H1 (cell line): ENCODE measurements at regions not wholly inside any gene's neighbourhood (a gene's known extent, or its start where the extent isn't known, plus 50 kb on each side); places are given as distances from the start of the nearest gene placed in this dataset.

ENCODE experiments used
- CTCF ChIA-PET: fragments of 300-600 bp; sonication (Branson Sonifier 250); formaldehyde crosslinking; loops from one replicate; lab custom pipeline; 2021; ENCODE audit not compliant: partially characterized antibody; lab: Charles Lee
- POLR2A ChIA-PET: fragments of 300-600 bp; sonication (Branson Sonifier 250); formaldehyde crosslinking; loops from one replicate; lab custom pipeline; 2021; ENCODE audit warnings: inconsistent platforms; ENCODE audit not compliant: partially characterized antibody; lab: Charles Lee
- DNase-seq, 2 experiments: peaks; one replicate each; pipeline versions ENCODE4 v3.0.0 to v3.0.0-alpha.2; 2010 to 2022; ENCODE audit warnings: low spot score in 2 of 2, low read depth in 1 of 2, mixed read lengths in 1 of 2
- FAIRE-seq: peaks from 2 replicates; lab custom pipeline; 2011; peaks lifted over from hg19 to GRCh38; lab: Jason Lieb, UNC
- H2AFZ ChIP-seq: 2 replicates; pipeline ENCODE4 v1.8.1; 2012; ENCODE audit warnings: low read length, inconsistent platforms
- H2AK5ac ChIP-seq: 2 replicates; pipeline ENCODE4 v1.6.1; 2013; ENCODE audit warnings: low read depth, low read length
- H2BK120ac ChIP-seq: replicated peaks from 2 replicates; pipeline ENCODE3; 2013; ENCODE audit warnings: low read depth, low read length, inconsistent platforms
- H2BK12ac ChIP-seq: 2 replicates; pipeline ENCODE4 v1.6.1; 2013; ENCODE audit warnings: low read depth, low read length
- H2BK15ac ChIP-seq: 2 replicates; pipeline ENCODE4 v1.6.1; 2013; ENCODE audit warnings: low read length
- H2BK20ac ChIP-seq: 2 replicates; pipeline ENCODE4 v1.6.1; 2013; ENCODE audit warnings: low read length
- H2BK5ac ChIP-seq: 2 replicates; pipeline ENCODE4 v1.6.1; 2013; ENCODE audit warnings: low read depth, low read length
- H3K14ac ChIP-seq: 2 replicates; pipeline ENCODE4 v1.6.1; 2013; ENCODE audit warnings: inconsistent platforms; ENCODE audit not compliant: insufficient read length
- H3K18ac ChIP-seq: 2 replicates; pipeline ENCODE4 v1.6.1; 2013; ENCODE audit warnings: low read length; ENCODE audit errors: extremely low read depth
- H3K23ac ChIP-seq: 2 replicates; pipeline ENCODE4 v1.6.1; 2013; ENCODE audit warnings: inconsistent platforms; ENCODE audit not compliant: insufficient read length
- H3K23me2 ChIP-seq: 2 replicates; pipeline ENCODE4 v1.6.1; 2013; ENCODE audit warnings: low read depth, low read length
- H3K27ac ChIP-seq: 2 replicates; pipeline ENCODE4 v1.6.1; 2011; ENCODE audit warnings: low read depth, low read length, inconsistent platforms
- H3K27me3 ChIP-seq, 4 experiments: replicated peaks in 1 of 4; 1 replicate in 1 of 4; 2 replicates in 3 of 4; pipeline versions ENCODE4 v1.6.1 to v1.8.1; 2011 to 2013; ENCODE audit warnings: low read length in 3 of 4, mild to moderate bottlenecking in 3 of 4, inconsistent platforms in 2 of 4, mixed read lengths in 2 of 4, moderate library complexity in 1 of 4; ENCODE audit not compliant: control insufficient read depth in 3 of 4, insufficient read depth in 3 of 4; ENCODE audit errors: extremely low read depth in 1 of 4
- H3K36me3 ChIP-seq, 4 experiments: 2 replicates each; pipeline versions ENCODE4 v1.6.1 to v1.8.1; 2011 to 2013; ENCODE audit warnings: mild to moderate bottlenecking in 4 of 4, low read length in 3 of 4, moderate library complexity in 2 of 4, control low read depth in 1 of 4, inconsistent platforms in 1 of 4; ENCODE audit not compliant: insufficient read depth in 4 of 4, control insufficient read depth in 2 of 4
- H3K4ac ChIP-seq: replicated peaks from 2 replicates; pipeline ENCODE3; 2013; ENCODE audit warnings: low read length, low read depth, mixed read lengths, inconsistent platforms; ENCODE audit not compliant: insufficient read length
- H3K4me1 ChIP-seq, 4 experiments: replicated peaks in 1 of 4; 1 replicate in 1 of 4; 2 replicates in 3 of 4; pipeline versions ENCODE4 v1.6.1 to v1.8.1; 2011 to 2013; ENCODE audit warnings: low read length in 3 of 4, inconsistent platforms in 2 of 4, mixed read lengths in 1 of 4; ENCODE audit not compliant: insufficient read depth in 4 of 4, control insufficient read depth in 3 of 4
- H3K4me2 ChIP-seq, 2 experiments: 2 replicates each; pipeline versions ENCODE4 v1.6.1 to v1.8.1; 2011 to 2013; ENCODE audit warnings: low read depth in 2 of 2, low read length in 2 of 2, control low read depth in 1 of 2, inconsistent platforms in 1 of 2, mild to moderate bottlenecking in 1 of 2; ENCODE audit not compliant: insufficient read depth in 1 of 2
- H3K4me3 ChIP-seq, 4 experiments: fragments of 200-600, 300-600 bp in 1 of 4; sonication (generic), shearing (Covaris generic), sonication (Bioruptor Twin) in 1 of 4; 2 replicates each; pipeline versions ENCODE4 v1.5.1 to v1.8.1; 2011 to 2016; ENCODE audit warnings: low read length in 4 of 4, low read depth in 3 of 4, control low read depth in 2 of 4, inconsistent platforms in 2 of 4, mild to moderate bottlenecking in 2 of 4, mixed read lengths in 1 of 4, moderate library complexity in 1 of 4; ENCODE audit not compliant: insufficient read depth in 2 of 4; ENCODE audit errors: extremely low read depth in 1 of 4
- H3K56ac ChIP-seq: replicated peaks from 2 replicates; pipeline ENCODE3; 2013; ENCODE audit warnings: low read depth, mild to moderate bottlenecking, mixed read lengths, low read length, inconsistent platforms; ENCODE audit not compliant: insufficient read length
- H3K79me1 ChIP-seq: 2 replicates; pipeline ENCODE4 v1.6.1; 2013; ENCODE audit warnings: low read depth, low read length, control low read depth
- H3K79me2 ChIP-seq, 2 experiments: 2 replicates each; pipeline versions ENCODE4 v1.6.1 to v1.8.1; 2012 to 2013; ENCODE audit warnings: low read length in 2 of 2, mild to moderate bottlenecking in 2 of 2, inconsistent platforms in 1 of 2; ENCODE audit not compliant: insufficient read depth in 2 of 2, control insufficient read depth in 1 of 2
- H3K9ac ChIP-seq, 4 experiments: replicated peaks in 1 of 4; 1 replicate in 1 of 4; 2 replicates in 3 of 4; pipeline versions ENCODE4 v1.6.1 to v1.8.1; 2011 to 2013; ENCODE audit warnings: low read depth in 3 of 4, low read length in 3 of 4, control low read depth in 2 of 4, mild to moderate bottlenecking in 2 of 4, moderate library complexity in 2 of 4, inconsistent platforms in 1 of 4; ENCODE audit errors: extremely low read depth in 1 of 4
- H3K9me3 ChIP-seq, 2 experiments: 2 replicates each; pipeline versions ENCODE4 v1.6.1 to v1.8.1; 2012 to 2013; ENCODE audit warnings: mild to moderate bottlenecking in 2 of 2, moderate library complexity in 2 of 2, control low read depth in 1 of 2, inconsistent platforms in 1 of 2, low read depth in 1 of 2, low read length in 1 of 2, mixed read lengths in 1 of 2; ENCODE audit not compliant: insufficient read depth in 2 of 2
- H4K20me1 ChIP-seq, 2 experiments: replicated peaks in 1 of 2; 2 replicates each; pipeline versions ENCODE3 to v1.8.1; 2011 to 2013; ENCODE audit warnings: inconsistent platforms in 2 of 2, low read length in 2 of 2, mild to moderate bottlenecking in 1 of 2; ENCODE audit not compliant: insufficient read depth in 2 of 2, control insufficient read depth in 1 of 2
- H4K5ac ChIP-seq: 2 replicates; pipeline ENCODE4 v1.6.1; 2013; ENCODE audit warnings: low read length, low read depth, mixed read lengths, inconsistent platforms; ENCODE audit not compliant: insufficient read length
- H4K8ac ChIP-seq: 2 replicates; pipeline ENCODE4 v1.8.0; 2013; ENCODE audit warnings: mild to moderate bottlenecking, moderate library complexity, low read length, inconsistent platforms; ENCODE audit not compliant: insufficient read depth; ENCODE audit errors: extremely low read depth
- H4K91ac ChIP-seq: replicated peaks from 2 replicates; pipeline ENCODE3; 2013; ENCODE audit warnings: low read length, mixed read lengths, inconsistent platforms; ENCODE audit not compliant: insufficient read length
- RAD21 ChIP-seq, 2 experiments: IDR thresholded peaks in 1 of 2; conservative IDR thresholded peaks in 1 of 2; 2 replicates each; pipeline ENCODE4 v1.6.1; 2011; ENCODE audit warnings: low read depth in 2 of 2, low read length in 2 of 2, improper control_type of control experiment in 1 of 2, inconsistent platforms in 1 of 2, mild to moderate bottlenecking in 1 of 2, moderate library complexity in 1 of 2
- RXRA ChIP-seq: IDR thresholded peaks from 2 replicates; pipeline ENCODE4 v1.6.1; 2011; ENCODE audit warnings: low read depth, mild to moderate bottlenecking, low read length, moderate library complexity; ENCODE audit not compliant: insufficient read depth
- WGBS, 2 experiments: shearing (Covaris generic) in 1 of 2; methylation state at CpG; one replicate each; pipeline versions ENCODE4 v1.1.6 to v1.1.7; 2013 to 2015; ENCODE audit warnings: low lambda C conversion rate in 2 of 2, mixed read lengths in 2 of 2, inconsistent platforms in 1 of 2, low coverage in 1 of 2, missing lambda C conversion rate in 1 of 2; ENCODE audit not compliant: insufficient replicate concordance in 2 of 2, insufficient coverage in 1 of 2, insufficient read length in 1 of 2; ENCODE audit errors: extremely low coverage in 1 of 2, missing lambda C conversion rate in 1 of 2; 5-methylcytosine and 5-hydroxymethylcytosine counted together

DNA sequence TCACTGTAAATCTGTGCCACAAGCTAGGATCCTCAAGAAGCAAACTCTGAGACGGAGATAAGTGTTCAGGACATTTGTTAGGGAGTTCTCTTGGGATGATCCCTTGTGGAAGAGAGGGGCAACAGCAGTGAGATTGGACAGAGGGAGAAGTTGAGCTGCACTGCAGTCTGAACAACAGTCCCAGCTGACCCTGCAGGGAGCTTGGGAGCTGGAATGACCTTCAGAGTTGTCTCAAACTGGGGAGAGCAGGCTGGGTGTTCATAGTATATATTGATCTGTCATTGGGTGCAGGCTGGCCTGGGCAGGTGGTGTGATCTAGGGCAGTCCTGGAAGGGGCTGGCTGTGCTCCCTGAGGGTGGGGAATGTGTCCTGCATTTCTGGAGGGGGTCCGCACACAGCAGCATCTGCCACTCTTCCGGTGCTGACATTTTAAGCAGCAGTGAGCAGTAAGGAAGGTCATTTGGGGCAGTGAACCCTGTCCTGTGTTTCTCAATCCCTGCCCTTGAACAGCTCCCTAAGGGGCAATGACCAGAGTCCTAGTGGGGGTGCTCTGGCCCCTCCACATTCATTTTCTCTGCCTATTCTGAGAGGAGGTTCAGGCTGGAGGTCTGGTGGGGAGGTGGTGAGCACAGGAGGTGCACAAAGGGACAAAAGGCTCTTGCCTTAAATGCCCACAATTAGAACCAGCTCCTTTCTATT is 90.2 kb upstream of the PPM1J start:
- H2BK12ac ChIP-seq: peak overlapping the region; percentile 50; the same call in 1 of the 2 replicates
- H3K27ac ChIP-seq: no peak overlapping the region
- peak overlapping the region; percentile 36; the same call in 1 of the 2 replicates for H2BK5ac ChIP-seq
- H3K27me3 ChIP-seq: no peaks in the 10 kb centered on the region
- H3K79me2 ChIP-seq: no peaks in the 10 kb centered on the region
- no peak overlapping the region; the same call in 1 of the 2 replicates for H2BK15ac ChIP-seq
- no peak overlapping the region for H4K5ac ChIP-seq
- H3K18ac ChIP-seq: peak overlapping the region; percentile 26; the same call in 1 of the 2 replicates
- no peaks in the 10 kb centered on the region for H4K20me1 ChIP-seq
- H3K56ac ChIP-seq: no peak overlapping the region
- H3K4me2 ChIP-seq: no peak overlapping the region
- H3K79me1 ChIP-seq: no peaks in the 10 kb centered on the region
- H3K23me2 ChIP-seq: no peaks in the 10 kb centered on the region
- H2AK5ac ChIP-seq: no peak overlapping the region
- no peak for DNase-seq
- peak overlapping the region; percentile 22 for H4K91ac ChIP-seq
- H3K36me3 ChIP-seq: no peaks in the 10 kb centered on the region
- WGBS, 2 experiments: 80% methylated on average over 3 of the region's 3 CpGs; no CpG with 5 or more reads in 1 of the 2 experiments
- no peak overlapping the region for H3K4ac ChIP-seq
- H3K9me3 ChIP-seq: no peaks in the 10 kb centered on the region
- no peak overlapping the region for H3K14ac ChIP-seq
- no peak overlapping the region for H2AFZ ChIP-seq
- no peak for FAIRE-seq
- no peak overlapping the region for H2BK120ac ChIP-seq
- H2BK20ac ChIP-seq: peak overlapping the region; percentile 17; the same call in 1 of the 2 replicates
- H3K4me1 ChIP-seq: peaks cover 5 to 9% (median 7%) of the 10 kb centered on the region in 4 experiments; a peak in 5 of 7 replicates
- H3K9ac ChIP-seq: no peak overlapping the region
- POLR2A ChIA-PET: interaction anchor here (0.7 to 3.2 kb wide), 11 partner anchors 8 to 243 kb away, joined by 3 to 20 read pairs (median 3); partner anchors contain the start of gene PPM1J
- no peak overlapping the region for H4K8ac ChIP-seq
- no peak overlapping the region for H3K23ac ChIP-seq
- CTCF ChIA-PET: interaction anchor here (0.6 to 13.9 kb wide), 43 partner anchors 10 to 782 kb away, joined by 3 to 547 read pairs (median 5); partner anchors contain the start of genes LRIG2 and PPM1J
- H3K4me3 ChIP-seq: no peak overlapping the region
- TF ChIP-seq RAD21 (IDR thresholded peaks at IDR 0.05 in 1 of 2, conservative IDR thresholded peaks at IDR 0.05 in 1 of 2; ENCODE audit: low read depth in 2 of 2, low read length in 2 of 2) (peak in 1 of 2 experiments; percentile 18; a peak in 1 of 4 replicates), RXRA (no peak)
